Fibroblast of the aortic adventitia (primary cell): ENCODE measurements at regions not wholly inside any gene's neighbourhood (a gene's known extent, or its start where the extent isn't known, plus 50 kb on each side); places are given as distances from the start of the nearest gene placed in this dataset.

Experiments
- DNase-seq: peaks from one replicate; pipeline ENCODE4 v3.0.0-alpha.2; 2010; ENCODE audit warnings: low read depth
- H3K4me3 ChIP-seq: 2 replicates; pipeline ENCODE4 v1.5.1; 2011; ENCODE audit warnings: low read depth, mild to moderate bottlenecking, control low read depth, low read length, moderate library complexity
- CTCF ChIP-seq: IDR thresholded peaks from 2 replicates; pipeline ENCODE4 v1.5.1; 2011; ENCODE audit warnings: mild to moderate bottlenecking, low read length, control low read depth, inconsistent platforms; ENCODE audit not compliant: insufficient read depth

DNA sequence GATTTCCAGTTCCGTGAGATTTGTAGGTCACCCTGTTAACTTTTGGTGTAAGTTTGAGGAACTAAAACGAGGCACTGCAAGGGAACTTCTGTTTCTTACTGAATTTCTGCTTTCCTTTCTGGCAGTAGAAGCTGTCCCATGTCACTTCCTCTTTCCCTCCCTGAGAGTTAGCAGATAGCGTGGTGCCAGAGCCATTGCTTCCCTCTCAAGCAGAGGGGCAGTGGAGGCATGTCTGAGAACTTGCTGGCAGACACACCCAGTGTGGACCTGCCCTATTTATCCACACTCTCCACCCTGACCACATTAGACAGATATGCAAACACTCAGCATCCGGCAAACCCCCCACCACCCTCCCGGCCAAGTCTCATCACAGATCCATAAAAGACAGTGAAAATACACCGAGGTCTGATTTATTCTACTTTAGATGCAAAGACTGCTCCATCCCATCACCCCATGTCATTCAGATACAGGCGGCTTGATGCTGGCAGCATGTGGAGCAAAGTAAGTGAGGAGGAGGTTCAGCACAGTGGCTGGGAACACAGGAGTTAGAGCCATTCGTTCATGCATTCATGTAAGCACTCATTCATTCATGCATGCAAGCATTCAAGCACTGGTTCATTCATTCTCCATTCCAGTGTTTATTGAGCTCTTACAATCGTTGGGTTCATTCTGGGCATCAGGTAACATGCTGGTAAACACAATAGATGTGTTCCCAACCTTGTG, 324.7 kb downstream of the SHQ1 start:
- no peak for TF ChIP-seq CTCF
- no peak overlapping the region for H3K4me3 ChIP-seq
- no peak for DNase-seq

- H3K4me3 ChIP-seq: no peak overlapping the region
- no peak for TF ChIP-seq CTCF
- no peak for DNase-seq
Observed at GRCh38 chr3:72520690-72521308, 327.4 kb downstream of the SHQ1 start.

DNA sequence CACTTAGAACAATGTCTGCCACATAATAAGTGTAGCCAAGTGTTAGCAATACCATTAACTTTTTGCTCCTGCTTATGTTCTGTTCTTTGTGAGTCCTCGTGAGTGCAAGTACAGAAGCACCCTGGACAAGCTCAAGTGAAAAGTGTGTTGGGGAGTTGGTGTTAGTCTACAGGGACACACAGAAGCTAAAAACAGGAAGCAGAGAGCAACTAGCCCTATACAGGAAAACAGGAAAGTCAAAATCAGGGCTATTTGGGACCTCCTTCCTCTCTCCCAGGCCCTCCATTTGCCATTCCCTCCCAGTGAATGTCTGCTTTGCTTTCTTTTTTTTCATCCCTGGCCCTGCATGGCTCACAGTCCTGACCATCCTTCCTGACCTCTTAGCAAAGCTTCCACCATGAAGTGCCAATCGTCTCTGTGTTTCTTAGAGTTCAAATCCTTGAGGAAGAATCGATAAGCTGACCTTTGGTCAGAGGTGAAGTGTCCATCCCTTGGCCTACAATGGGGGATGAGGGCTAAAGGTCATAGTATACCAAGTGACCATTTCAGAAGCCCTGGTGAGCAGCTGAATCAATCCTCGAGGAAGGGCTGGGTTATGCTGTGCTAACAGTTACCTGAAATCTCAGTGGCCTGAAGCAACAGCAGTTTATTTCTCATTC, 328.2 kb downstream of the SHQ1 start:
- no peak for DNase-seq
- TF ChIP-seq CTCF: no peak
- H3K4me3 ChIP-seq: no peak overlapping the region

DNA sequence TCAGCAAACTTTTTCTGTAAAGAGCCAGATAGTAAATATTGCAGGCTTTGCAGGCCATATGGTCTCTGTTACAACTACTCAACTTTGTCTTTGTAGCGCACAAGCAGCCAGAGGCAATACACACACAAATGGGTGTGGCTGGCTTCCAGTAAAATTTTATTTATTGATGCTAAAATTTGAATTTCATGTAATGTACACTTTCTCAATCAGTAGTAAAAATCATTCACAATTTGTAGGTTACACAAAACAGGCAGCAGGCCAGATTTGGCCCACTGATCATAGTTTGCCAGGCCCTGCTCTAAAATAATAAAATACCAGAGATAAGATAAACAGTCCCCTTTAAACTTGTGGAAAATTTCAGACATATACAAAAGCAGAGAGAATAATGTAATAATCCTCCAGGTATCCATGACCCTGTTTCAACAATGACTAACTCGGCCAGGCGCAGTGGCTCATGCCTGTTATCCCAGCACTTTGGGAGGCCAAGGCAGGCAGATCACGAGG, 330.3 kb downstream of the SHQ1 start:
- DNase-seq: peak; percentile 24
- H3K4me3 ChIP-seq: no peak overlapping the region
- no peak for TF ChIP-seq CTCF

- no peak overlapping the region for H3K4me3 ChIP-seq
- DNase-seq: no peak
- no peak for TF ChIP-seq CTCF
Observed at GRCh38 chr3:72517336-72517735, 330.9 kb downstream of the SHQ1 start.

DNA sequence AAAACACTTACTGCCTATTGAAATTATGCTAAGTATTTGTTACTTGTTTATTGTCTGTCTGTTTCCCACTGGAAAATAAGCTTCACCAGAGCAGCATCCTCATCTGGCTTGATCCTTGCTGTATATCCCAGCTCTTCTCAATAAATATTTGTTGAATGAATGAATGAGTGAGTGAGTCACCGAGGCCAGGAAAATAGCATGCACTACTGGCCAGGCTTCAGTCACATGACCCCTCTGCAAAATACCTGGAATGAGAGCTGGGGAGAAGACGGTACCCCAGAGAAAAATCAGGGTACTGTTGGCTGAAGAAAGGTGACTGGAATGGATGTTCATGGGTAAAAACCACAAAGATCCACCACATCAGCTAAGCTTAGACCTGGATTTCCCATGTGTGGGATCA, 331.9 kb downstream of the SHQ1 start:
- TF ChIP-seq CTCF: no peak
- no peak for DNase-seq
- H3K4me3 ChIP-seq: no peak overlapping the region
